Right cardiac atrium (tissue), 5 donors: ENCODE measurements at regions not wholly inside any gene's neighbourhood (a gene's known extent, or its start where the extent isn't known, plus 50 kb on each side); places are given as distances from the start of the nearest gene placed in this dataset.
"Not testable (repeated sequence)": the region's sequence is repeated elsewhere in the genome, so short reads cannot be mapped to it uniquely, and the experiment has no call there.

Experiments used
- ATAC-seq, 2 donors: fragments of 200-7000 bp; cut with Tn5 transposase; one replicate each; pipeline versions ENCODE4 v1.8.0 to v1.9.1; 2020; ENCODE audit warnings: moderate library complexity in 2 of 2, mild to moderate bottlenecking in 1 of 2
- DNase-seq, 3 donors: peaks; one replicate each; pipeline ENCODE4 v3.0.0-alpha.2; 2020
- H3K27ac ChIP-seq: one replicate; pipeline ENCODE4 v1.5.1; 2013; ENCODE audit warnings: mild to moderate bottlenecking, low read length, control low read depth, moderate library complexity
- H3K27me3 ChIP-seq: one replicate; pipeline ENCODE4 v1.6.1; 2013; ENCODE audit not compliant: control insufficient read depth, insufficient read depth
- H3K4me1 ChIP-seq: one replicate; pipeline ENCODE4 v1.6.1; 2013; ENCODE audit warnings: low read length; ENCODE audit not compliant: control insufficient read depth, insufficient read depth
- H3K4me3 ChIP-seq: one replicate; pipeline ENCODE4 v1.5.1; 2013; ENCODE audit warnings: low read length, control low read depth
- H3K9me3 ChIP-seq: one replicate; pipeline ENCODE4 v1.6.1; 2013; ENCODE audit warnings: low read length; ENCODE audit not compliant: control insufficient read depth
- WGBS: extraction: QIAGEN DNeasy Blood & Tissue Kit; methylation state at CpG from one replicate; pipeline ENCODE4 v1.1.7; 2013; 5-methylcytosine and 5-hydroxymethylcytosine counted together
- intact Hi-C, 4 donors: fragments of 100-400 bp; cut with DNase I; formaldehyde crosslinking; loops; one replicate each; pipeline versions ENCODE4 v1.11.0 to v1.14.0; 2022 to 2023
- donor health status: healthy with polysubstance abuse.
- donor health status: DM: no; HTN: yes; CAD: no.
- donor health status: DM: no; HTN: no; CAD: no.
- donor health status: DM: no; HTN: yes; CAD: no; lungs with severe emphysema.
- donor health status: DM: yes; HTN: yes; CAD: no.

DNA sequence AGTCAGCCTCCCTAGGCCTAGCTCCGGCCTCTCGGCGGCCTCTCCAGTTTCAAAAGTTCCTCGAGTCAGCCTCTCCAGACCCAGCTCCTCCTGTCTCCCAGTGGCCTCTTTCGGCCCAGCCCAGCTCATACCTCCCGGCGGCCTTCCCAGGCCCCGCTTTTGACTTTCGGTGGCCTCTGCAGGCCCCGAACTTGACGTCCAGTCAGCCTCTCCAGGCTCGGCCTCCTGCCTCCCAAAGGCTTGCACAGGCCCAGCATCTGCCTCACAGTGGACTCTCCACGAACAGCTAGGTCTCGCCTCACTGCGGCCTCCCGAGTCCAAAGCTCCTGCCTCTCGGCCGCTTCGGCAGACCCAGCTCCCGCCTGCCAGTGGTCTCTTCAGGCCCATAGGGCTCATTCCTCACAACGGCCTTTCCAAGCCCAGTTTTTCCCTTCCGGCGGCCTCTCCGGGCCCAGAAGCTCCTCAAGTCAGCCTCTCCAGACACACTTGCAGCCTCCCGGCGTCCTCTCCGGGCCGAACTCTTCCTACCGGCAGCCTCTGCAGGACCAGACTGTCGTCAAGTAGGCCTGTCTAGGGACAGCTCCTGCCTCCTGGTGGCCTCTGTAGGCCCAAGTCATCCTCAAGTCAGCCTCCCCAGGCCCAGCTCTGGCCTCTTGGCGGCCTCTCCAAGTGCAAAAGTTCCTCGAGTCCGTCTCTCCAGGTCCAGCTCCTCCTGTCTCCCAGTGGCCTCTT lies 249.9 kb upstream of the ZNF722 start:
- intact Hi-C loops, H3K27me3 ChIP-seq, H3K9me3 ChIP-seq, H3K4me3 ChIP-seq, H3K4me1 ChIP-seq, ATAC-seq, H3K27ac ChIP-seq: not testable (repeated sequence)
- WGBS = 88% methylated on average over 31 of the region's 33 CpGs
- DNase-seq = peak in 1 of 3 donors; percentile 21

DNA sequence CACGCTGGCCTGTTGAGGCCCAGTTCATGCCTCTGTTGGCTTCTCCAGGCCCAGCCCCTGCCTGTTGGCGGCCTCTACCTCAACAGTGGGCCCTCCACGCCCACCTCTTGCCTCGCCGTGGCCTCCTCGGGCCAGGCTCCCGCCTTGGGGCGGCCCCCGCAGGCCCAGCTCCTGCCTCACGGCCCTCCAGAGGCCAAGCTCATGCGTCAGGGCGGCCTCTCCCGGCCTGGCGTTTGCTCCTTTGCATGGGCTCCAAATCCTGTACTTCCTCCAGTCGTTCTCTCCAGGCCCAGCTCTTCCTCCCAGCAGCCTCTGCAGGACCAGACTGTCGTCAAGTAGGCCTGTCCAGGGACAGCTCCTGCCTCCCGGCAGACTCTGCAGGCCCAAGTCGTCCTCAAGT lies 246.2 kb upstream of the ZNF722 start:
- WGBS = 84% methylated on average over 10 of the region's 18 CpGs
- intact Hi-C loops, H3K4me1 ChIP-seq: not testable (repeated sequence)

DNA sequence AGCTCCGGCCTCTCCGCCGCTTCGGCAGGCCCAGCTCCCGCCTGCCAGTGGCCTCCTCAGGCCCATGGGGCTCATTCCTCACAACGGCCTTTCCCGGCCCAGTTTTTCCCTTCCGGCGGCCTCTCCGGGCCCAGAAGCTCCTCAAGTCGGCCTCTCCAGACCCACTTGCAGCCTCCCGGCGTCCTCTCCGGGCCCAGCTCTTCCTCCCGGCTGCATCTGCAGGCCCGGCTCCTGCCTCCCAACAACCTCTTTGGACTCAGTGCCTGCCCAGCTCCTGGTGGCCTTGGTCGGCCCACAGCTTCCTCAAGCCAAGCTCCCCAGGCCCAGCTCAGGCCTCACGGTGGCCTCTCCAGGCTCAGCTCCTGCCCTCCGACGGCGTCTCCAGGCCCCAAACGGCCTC lies 245.5 kb upstream of the ZNF722 start:
- intact Hi-C loops, H3K9me3 ChIP-seq, DNase-seq, H3K27me3 ChIP-seq, H3K4me1 ChIP-seq, H3K27ac ChIP-seq, ATAC-seq, H3K4me3 ChIP-seq: not testable (repeated sequence)
- no CpG with 5 or more reads among the region's 22 CpGs for WGBS

More for the DNA sequence above, 246.2 kb upstream of the ZNF722 start:
- not testable (repeated sequence) for H3K27me3 ChIP-seq, H3K4me3 ChIP-seq, ATAC-seq, H3K9me3 ChIP-seq, H3K27ac ChIP-seq
- DNase-seq = peak in 1 of 3 donors; percentile 37

DNA sequence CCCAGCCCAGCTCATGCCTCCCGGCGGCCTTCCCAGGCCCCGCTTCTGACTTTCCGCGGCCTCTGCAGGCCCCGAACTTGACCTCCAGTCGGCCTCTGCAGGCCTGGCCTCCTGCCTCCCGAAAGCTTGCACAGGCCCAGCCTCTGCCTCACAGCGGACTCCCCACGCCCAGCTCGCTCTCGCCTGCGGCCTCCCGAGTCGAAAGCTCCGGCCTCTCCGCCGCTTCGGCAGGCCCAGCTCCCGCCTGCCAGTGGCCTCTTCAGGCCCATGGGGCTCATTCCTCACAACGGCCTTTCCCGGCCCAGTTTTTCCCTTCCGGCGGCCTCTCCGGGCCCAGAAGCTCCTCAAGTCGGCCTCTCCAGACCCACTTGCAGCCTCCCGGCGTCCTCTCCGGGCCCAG lies 238.4 kb upstream of the ZNF722 start:
- ATAC-seq, intact Hi-C loops, DNase-seq, H3K27me3 ChIP-seq, H3K4me3 ChIP-seq, H3K27ac ChIP-seq, H3K4me1 ChIP-seq, H3K9me3 ChIP-seq: not testable (repeated sequence)
- WGBS = 92% methylated on average over 14 of the region's 29 CpGs

DNA sequence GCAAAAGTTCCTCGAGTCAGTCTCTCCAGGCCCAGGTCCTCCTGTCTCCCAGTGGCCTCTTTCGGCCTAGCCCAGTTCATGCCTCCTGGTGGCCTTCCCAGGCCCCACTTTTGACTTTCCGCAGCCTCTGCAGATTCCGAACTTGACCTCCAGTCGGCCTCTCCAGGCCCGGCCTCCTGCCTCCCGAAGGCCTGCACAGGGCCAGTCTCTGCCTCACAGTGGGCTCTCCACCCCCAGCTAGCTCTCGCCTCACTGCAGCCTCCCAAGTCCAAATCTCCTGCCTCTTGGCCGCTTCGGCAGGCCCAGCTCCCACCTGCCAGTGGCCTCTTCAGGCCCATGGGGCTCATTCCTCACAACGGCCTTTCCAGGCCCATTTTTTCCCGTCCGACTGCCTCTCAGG lies 233.1 kb upstream of the ZNF722 start:
- intact Hi-C loops, ATAC-seq, H3K4me3 ChIP-seq, H3K27ac ChIP-seq, H3K4me1 ChIP-seq, H3K27me3 ChIP-seq, H3K9me3 ChIP-seq, DNase-seq: not testable (repeated sequence)
- WGBS = 85% methylated on average over 13 of the region's 13 CpGs

DNA sequence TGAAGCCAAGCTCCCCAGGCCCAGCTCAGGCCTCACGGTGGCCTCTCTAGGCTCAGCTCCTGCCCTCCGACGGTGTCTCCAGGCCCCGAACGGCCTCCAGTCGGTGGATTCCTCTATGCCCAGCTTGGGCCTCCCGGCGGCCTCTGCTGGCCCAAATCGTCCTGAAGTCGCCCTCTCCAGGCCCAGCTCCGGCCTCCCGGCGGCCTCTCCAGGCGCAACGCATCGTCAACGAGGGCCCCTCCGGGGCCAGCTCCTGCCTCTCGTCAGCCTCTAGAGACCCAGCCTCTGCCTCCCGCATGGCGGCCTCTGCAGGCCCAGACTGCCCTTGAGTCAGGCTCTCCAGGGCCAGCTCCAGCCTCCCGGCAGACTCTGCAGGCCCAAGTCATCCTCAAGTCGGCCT lies 232.5 kb upstream of the ZNF722 start:
- H3K4me1 ChIP-seq, H3K27ac ChIP-seq, H3K9me3 ChIP-seq, H3K4me3 ChIP-seq, ATAC-seq, H3K27me3 ChIP-seq, DNase-seq, intact Hi-C loops: not testable (repeated sequence)
- 88% methylated on average over 23 of the region's 23 CpGs for WGBS

DNA sequence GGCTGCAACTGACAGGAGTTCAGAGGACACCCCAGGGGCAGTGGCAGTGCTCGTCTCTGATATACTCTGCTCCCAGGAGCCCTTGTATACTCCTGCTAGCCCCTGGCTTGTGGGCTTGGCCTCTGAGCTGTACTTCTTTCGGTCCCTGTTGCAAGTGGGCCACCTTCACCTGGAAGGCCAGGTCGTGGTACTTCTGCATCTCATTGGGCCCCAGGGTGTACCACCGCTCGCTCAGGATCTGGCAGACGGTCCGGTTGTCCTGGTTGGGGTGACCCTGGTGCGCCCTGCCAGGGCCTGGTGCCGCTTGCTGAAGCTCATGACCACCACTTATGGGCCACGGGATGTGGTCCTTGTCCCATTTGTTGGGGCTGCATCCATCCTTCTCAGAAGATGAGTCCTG lies 228.5 kb upstream of the ZNF722 start:
- DNase-seq, intact Hi-C loops, H3K4me1 ChIP-seq, H3K27me3 ChIP-seq, ATAC-seq, H3K27ac ChIP-seq, H3K9me3 ChIP-seq, H3K4me3 ChIP-seq: not testable (repeated sequence)
- WGBS = 71% methylated on average over 10 of the region's 10 CpGs

DNA sequence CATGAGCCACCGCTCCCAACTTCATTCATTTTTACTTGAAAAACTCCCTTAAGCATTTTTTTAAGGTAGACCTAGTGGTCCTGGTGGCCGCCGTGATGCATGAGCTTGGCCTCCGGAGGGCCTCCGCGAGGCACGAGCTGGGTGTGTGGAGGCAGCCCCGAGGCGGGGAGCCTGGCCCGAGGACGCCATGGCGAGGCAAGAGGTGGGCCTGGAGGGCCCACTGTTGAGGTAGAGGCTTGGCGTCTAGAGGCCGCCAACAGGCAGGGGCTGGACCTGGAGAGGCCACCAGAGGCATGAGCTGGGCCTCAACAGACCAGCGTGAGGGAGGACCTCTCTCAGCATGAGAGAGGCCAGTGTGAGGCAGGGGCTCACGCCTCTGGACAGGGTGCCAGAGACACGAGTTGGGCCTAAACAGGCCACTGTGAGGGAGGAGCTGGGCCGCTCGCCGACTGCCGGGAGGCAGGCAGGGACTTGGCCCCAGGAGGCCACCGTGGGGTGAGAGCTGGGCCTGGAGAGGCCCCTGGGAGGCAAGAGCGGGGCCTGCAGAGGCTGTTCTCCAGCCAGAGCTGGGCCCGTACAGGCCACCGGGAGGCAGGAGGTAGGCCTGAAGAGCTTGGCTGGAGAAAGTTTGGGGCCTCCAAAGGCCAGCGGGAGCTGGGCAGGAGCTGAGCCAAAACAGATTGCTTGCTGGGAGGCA lies 227.1 kb upstream of the ZNF722 start:
- 83% methylated on average over 24 of the region's 26 CpGs for WGBS
- H3K9me3 ChIP-seq, ATAC-seq, H3K4me1 ChIP-seq, H3K27ac ChIP-seq, intact Hi-C loops, H3K27me3 ChIP-seq, H3K4me3 ChIP-seq: not testable (repeated sequence)
- DNase-seq = peak in 1 of 3 donors; percentile 22

DNA sequence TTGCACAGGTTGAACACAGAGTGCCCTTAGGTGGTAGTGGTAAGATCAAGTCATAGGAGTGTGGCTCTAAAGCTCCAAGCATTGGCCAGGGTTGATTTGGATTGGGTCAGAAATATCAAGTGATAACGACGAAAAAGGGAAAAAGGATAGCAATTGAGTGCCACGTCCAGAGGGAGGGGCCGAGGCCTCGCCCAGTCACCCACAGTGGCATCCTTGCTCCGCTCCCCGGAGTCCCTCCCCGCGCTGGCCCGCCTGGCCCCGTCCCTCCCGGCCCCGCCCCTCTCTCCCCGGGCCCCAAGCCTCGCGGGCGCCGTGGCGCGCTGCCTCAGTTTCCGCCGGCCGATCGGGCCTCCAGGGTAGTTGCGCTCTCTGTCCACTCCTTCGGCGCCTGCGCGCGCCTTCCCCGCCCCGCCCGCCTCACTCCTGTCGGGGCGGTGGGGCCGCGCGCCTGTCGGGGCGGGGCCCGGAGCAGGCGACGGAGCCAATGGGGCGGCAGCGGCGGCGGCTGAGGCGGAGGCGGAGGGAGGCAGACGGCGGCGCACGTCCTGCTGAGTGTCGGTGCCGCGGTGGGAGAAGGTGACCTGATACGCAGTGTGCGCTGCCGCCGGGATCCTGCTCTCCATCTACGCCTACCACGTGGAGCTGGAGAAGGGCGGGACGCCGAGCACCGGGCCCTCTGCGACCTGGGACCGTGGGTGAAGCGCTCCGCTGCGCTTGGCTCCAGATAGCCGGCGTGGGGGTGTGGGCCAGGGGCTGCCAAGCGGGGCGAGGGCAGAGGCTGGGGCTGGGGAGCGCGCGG lies 209.1 kb upstream of the ZNF722 start:
- WGBS = 17% methylated on average over 78 of the region's 78 CpGs
- peak; percentile 31 to 75 (median 51) for DNase-seq
- peak; percentile 57 to 99 for ATAC-seq
- H3K4me3 ChIP-seq = peak overlapping the region; percentile 29
- H3K27ac ChIP-seq = no peak overlapping the region
- intact Hi-C loops = no loop called here
- no peaks in the 10 kb centered on the region for H3K9me3 ChIP-seq
- H3K4me1 ChIP-seq = no peaks in the 10 kb centered on the region
- no peaks in the 10 kb centered on the region for H3K27me3 ChIP-seq

DNA sequence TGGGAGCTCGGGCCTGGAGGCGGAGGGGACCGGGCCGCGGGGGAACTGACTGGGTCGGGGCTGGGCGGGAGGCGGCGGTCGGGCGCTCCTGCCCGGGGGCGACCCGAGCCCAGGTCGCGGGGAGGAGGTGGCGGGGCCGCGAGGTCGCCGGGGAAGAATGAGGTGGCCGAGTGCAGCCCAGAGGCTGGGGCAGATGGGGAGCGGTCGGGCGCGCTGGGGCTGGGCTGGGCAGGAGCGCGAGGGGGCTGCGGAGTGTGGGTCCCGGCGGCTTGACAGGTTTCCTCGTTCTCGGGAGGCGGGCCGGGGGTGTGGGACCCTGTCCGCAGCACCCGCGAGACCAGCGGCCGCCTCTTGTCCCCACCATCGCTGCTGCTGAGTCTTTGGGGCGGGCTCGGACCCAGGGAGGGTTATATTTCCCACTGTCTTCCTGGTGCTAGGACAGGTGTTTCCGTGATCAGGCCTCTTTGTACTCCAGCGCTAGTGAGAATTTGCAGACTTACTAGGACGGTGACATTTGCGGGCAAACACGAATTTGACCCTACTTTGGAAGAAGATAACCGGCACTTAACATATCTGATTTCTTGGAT lies 208.4 kb upstream of the ZNF722 start:
- WGBS = 15% methylated on average over 49 of the region's 49 CpGs
- intact Hi-C loops, H3K9me3 ChIP-seq, H3K27ac ChIP-seq, H3K27me3 ChIP-seq, DNase-seq, H3K4me1 ChIP-seq, H3K4me3 ChIP-seq: not testable (repeated sequence)
- ATAC-seq = peak in 1 of 2 donors; percentile 25
